Neutrophil (primary cell): ENCODE measurements at regions not wholly inside any gene's neighbourhood (a gene's known extent, or its start where the extent isn't known, plus 50 kb on each side); places are given as distances from the start of the nearest gene placed in this dataset.

Source experiments
- H3K27ac ChIP-seq: fragments of 200-600 bp; sonication (generic); 2 replicates; pipeline ENCODE4 v1.5.1; 2016; ENCODE audit warnings: mild to moderate bottlenecking, moderate library complexity
- H3K27me3 ChIP-seq: fragments of 200-600 bp; sonication (generic); 2 replicates; pipeline ENCODE4 v1.6.0; 2016; ENCODE audit warnings: mild to moderate bottlenecking
- H3K36me3 ChIP-seq: fragments of 200-600 bp; sonication (generic); 2 replicates; pipeline ENCODE4 v1.5.1; 2017
- H3K4me1 ChIP-seq, 2 experiments: fragments of 200-600 bp in 1 of 2; sonication (generic) in 1 of 2; 1 replicate in 1 of 2; 2 replicates in 1 of 2; pipeline versions ENCODE4 v1.5.1 to v1.6.1; 2013 to 2016; ENCODE audit warnings: low read depth in 1 of 2, low read length in 1 of 2, mild to moderate bottlenecking in 1 of 2, moderate library complexity in 1 of 2; ENCODE audit not compliant: control insufficient read depth in 1 of 2, insufficient read depth in 1 of 2
- H3K4me3 ChIP-seq, 2 experiments: fragments of 200-600 bp in 1 of 2; sonication (generic) in 1 of 2; 1 replicate in 1 of 2; 2 replicates in 1 of 2; pipeline ENCODE4 v1.5.1; 2013 to 2016; ENCODE audit warnings: low read depth in 1 of 2, low read length in 1 of 2, mild to moderate bottlenecking in 1 of 2, moderate library complexity in 1 of 2
- H3K9me3 ChIP-seq: fragments of 200-600 bp; sonication (generic); 2 replicates; pipeline ENCODE4 v1.5.1; 2016
- TF ChIP-seq, protein P1 (sequence below): fragments of 200-600 bp; sonication (generic); IDR thresholded peaks from 2 replicates; pipeline ENCODE4 v1.5.1; 2016; ENCODE audit warnings: antibody characterized with exemption

DNA sequence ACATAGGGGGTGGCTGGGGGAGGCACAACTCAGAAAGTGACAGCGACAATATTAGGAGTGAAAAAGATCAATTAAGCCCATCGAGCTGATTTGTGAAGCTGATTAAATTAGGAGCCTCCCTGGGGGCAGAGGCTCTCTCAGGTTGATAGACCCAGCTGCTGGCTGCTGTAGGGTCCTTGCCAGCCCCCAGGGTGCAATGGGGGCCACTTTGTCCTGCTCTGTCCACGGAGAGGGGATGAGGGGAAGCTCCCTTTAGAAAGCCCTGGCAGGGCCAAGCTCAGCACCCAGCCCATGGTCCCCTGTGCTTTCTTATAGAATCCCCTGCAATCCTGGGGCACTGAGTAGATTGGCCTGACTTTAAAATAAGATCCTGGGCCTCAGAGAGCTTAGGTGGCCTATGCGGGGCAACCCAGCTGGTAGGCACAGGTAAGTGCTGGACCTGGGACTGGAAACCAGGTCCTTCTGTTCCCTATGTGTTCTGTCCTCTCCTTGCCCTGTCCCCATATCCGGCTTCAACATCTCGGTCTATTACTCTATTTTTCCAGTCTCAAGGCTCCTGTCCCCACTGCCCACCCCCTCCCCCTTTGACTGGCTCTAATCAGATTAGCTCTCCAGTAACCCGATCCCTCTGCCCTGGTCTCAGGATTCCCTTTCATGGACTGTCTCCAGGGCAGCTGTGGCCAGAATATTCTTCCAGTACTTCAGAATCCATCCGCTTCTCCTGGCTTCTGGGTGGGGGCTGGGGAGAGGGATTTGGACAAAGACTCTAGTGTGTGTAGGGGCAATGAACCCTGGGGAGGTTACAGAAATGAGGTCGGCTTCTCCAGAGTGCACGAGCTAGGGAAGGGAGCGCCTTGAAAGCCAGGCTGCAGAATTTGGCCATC is 259.6 kb downstream of the RPS24 start:
- Histone ChIP-seq H3K9me3 (no peaks in the 10 kb centered on the region), H3K4me1 (no peaks in the 10 kb centered on the region), H3K27me3 (no peaks in the 10 kb centered on the region), H3K36me3 (no peaks in the 10 kb centered on the region), H3K4me3 (no peak overlapping the region), H3K27ac (no peak overlapping the region)
- TF ChIP-seq, protein P1, sequence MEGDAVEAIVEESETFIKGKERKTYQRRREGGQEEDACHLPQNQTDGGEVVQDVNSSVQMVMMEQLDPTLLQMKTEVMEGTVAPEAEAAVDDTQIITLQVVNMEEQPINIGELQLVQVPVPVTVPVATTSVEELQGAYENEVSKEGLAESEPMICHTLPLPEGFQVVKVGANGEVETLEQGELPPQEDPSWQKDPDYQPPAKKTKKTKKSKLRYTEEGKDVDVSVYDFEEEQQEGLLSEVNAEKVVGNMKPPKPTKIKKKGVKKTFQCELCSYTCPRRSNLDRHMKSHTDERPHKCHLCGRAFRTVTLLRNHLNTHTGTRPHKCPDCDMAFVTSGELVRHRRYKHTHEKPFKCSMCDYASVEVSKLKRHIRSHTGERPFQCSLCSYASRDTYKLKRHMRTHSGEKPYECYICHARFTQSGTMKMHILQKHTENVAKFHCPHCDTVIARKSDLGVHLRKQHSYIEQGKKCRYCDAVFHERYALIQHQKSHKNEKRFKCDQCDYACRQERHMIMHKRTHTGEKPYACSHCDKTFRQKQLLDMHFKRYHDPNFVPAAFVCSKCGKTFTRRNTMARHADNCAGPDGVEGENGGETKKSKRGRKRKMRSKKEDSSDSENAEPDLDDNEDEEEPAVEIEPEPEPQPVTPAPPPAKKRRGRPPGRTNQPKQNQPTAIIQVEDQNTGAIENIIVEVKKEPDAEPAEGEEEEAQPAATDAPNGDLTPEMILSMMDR = no peak

DNA sequence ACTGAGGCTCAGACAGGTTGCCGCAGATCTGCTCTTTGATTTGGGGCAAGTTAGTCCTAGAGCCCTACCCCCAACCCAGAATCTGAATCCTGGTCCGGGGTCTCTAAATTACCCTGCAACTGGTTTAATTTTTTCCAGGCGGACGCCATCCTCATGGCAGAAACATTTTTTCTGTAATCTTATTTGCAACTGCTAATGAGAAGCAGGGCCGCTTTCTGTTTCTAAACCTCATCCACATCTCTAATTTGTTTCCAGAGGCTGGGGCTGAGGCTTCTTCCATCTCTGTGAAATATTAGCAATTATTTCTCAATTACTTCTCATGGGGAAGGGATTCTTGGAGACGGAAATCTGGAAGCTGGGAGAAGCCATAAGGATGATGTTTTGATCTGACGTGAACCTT is 261.6 kb downstream of the RPS24 start:
- H3K27ac ChIP-seq = no peak overlapping the region
- no peaks in the 10 kb centered on the region for H3K9me3 ChIP-seq
- peaks cover 14 to 16% of the 10 kb centered on the region in 2 experiments for H3K4me1 ChIP-seq
- no peaks in the 10 kb centered on the region for H3K27me3 ChIP-seq
- TF ChIP-seq, protein P1 = no peak
- H3K4me3 ChIP-seq = no peak overlapping the region
- no peaks in the 10 kb centered on the region for H3K36me3 ChIP-seq

GRCh38 chr10:78296785-78297184 is 263.1 kb downstream of the RPS24 start:
- no peak overlapping the region for H3K4me3 ChIP-seq
- no peaks in the 10 kb centered on the region for H3K9me3 ChIP-seq
- H3K27ac ChIP-seq = no peak overlapping the region
- H3K27me3 ChIP-seq = no peaks in the 10 kb centered on the region
- H3K4me1 ChIP-seq = peaks cover 19 to 28% of the 10 kb centered on the region in 2 experiments
- TF ChIP-seq, protein P1 = no peak
- no peaks in the 10 kb centered on the region for H3K36me3 ChIP-seq

DNA sequence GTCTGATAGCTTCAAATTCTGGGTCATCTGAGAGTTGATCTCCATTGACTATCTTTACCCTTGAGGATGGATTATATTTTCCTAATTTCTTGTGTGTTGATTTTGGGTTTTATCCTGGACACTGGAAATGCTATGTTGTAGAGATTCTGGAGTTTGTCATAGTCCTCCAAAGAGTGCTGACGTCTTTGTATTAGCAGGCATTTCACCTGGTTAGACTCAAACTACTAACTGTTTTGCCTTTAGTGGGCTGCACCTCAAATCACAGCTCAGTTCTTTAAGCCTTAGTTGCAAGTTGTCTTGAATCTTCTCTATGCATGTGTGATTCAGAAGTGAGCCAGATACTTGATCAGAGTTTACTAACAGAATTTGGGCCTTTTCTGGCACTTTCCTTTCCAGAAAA is 264.3 kb downstream of the RPS24 start:
- H3K4me3 ChIP-seq = no peak overlapping the region
- H3K4me1 ChIP-seq = peaks cover 30 to 39% of the 10 kb centered on the region in 2 experiments
- TF ChIP-seq, protein P1 = no peak
- H3K27me3 ChIP-seq = no peaks in the 10 kb centered on the region
- H3K9me3 ChIP-seq = no peaks in the 10 kb centered on the region
- H3K36me3 ChIP-seq = no peaks in the 10 kb centered on the region
- H3K27ac ChIP-seq = peak overlapping the region; percentile 92

- Histone ChIP-seq H3K27ac (peak overlapping the region; percentile 92), H3K27me3 (no peaks in the 10 kb centered on the region), H3K4me3 (no peak overlapping the region), H3K36me3 (no peaks in the 10 kb centered on the region), H3K4me1 (peaks cover 30 to 46% of the 10 kb centered on the region in 2 experiments), H3K9me3 (no peaks in the 10 kb centered on the region)
- TF ChIP-seq, protein P1 = no peak
Measured at GRCh38 chr10:78298835-78299234, 265.2 kb downstream of the RPS24 start.
